ENCODE measurements at regions not wholly inside any gene's neighbourhood (a gene's known extent, or its start where the extent isn't known, plus 50 kb on each side); places are given as distances from the start of the nearest gene placed in this dataset.

DNA sequence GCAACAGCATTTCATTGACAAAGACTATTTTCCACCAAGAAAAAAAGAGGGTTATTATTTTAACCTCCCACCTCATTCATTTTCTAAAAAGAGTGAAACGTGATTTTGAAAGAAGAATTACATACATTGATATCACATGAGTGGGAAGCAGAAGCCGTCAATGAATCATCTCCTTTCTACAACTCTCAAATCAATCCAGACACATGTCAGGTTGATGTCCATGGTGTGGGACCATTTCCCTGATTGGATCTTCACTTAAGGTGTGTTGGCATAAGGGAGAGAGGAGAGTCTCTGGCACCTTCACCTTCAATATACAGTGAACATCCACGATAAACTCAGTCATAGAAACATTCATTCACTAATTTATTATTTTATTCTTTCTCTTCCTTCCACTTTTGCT lies 1095.1 kb downstream of the BCL11B start:
- Histone ChIP-seq H3K9me3 (ENCODE audit: control insufficient read depth in 5 of 5, low read length in 5 of 5) (no peaks in the 10 kb centered on the region), H3K9ac (ENCODE audit: low read length in 5 of 5) (no peak overlapping the region), H3K4me1 (ENCODE audit: control insufficient read depth in 5 of 5, insufficient read depth in 5 of 5, low read length in 5 of 5) (no peaks in the 10 kb centered on the region), H3K27me3 (ENCODE audit: control insufficient read depth in 5 of 5, insufficient read depth in 4 of 5, low read length in 5 of 5) (no peaks in the 10 kb centered on the region), H3K4me3 (ENCODE audit: low read depth in 1 of 5, low read length in 5 of 5) (no peak overlapping the region), H3K27ac (ENCODE audit: low read depth, low read length) (no peak overlapping the region), H3K36me3 (ENCODE audit: control insufficient read depth in 5 of 5, insufficient read depth in 5 of 5, low read length in 5 of 5) (no peaks in the 10 kb centered on the region)

- H3K36me3 ChIP-seq (ENCODE audit: control insufficient read depth in 5 of 5, insufficient read depth in 5 of 5, low read length in 5 of 5) = no peaks in the 10 kb centered on the region
- H3K4me1 ChIP-seq (ENCODE audit: control insufficient read depth in 5 of 5, insufficient read depth in 5 of 5, low read length in 5 of 5) = no peaks in the 10 kb centered on the region
- H3K9ac ChIP-seq (ENCODE audit: low read length in 5 of 5) = no peak overlapping the region
- no peaks in the 10 kb centered on the region for H3K9me3 ChIP-seq (ENCODE audit: control insufficient read depth in 5 of 5, low read length in 5 of 5)
- H3K27ac ChIP-seq (ENCODE audit: low read depth, low read length) = no peak overlapping the region
- H3K27me3 ChIP-seq (ENCODE audit: control insufficient read depth in 5 of 5, insufficient read depth in 4 of 5, low read length in 5 of 5) = no peaks in the 10 kb centered on the region
- H3K4me3 ChIP-seq (ENCODE audit: low read depth in 1 of 5, low read length in 5 of 5) = no peak overlapping the region
Measured at GRCh38 chr14:98177551-98177950, 1094.4 kb downstream of the BCL11B start.

DNA sequence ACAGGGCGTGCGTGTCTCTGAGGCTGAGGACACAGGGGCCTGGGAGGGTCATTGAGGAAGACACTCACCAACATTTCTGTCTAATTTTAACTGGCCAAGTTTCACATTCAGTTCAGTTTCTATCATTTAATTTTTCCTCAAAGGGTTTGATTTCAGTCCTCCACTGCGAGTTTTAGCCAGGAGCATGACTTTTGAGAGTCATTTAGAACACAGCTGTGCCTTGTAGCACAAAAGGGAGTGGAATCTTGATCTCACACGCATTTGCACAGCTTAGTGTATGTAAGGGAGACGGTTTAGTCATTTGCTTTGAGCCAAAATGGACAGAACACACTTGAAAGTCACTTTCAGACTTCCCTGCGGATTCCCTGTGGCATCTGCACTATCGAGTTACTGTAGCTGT lies 1090.8 kb downstream of the BCL11B start:
- no peak overlapping the region for H3K9ac ChIP-seq (ENCODE audit: low read length in 5 of 5)
- H3K27ac ChIP-seq (ENCODE audit: low read depth, low read length) = no peak overlapping the region
- no peak overlapping the region for H3K4me3 ChIP-seq (ENCODE audit: low read depth in 1 of 5, low read length in 5 of 5)
- no peaks in the 10 kb centered on the region for H3K36me3 ChIP-seq (ENCODE audit: control insufficient read depth in 5 of 5, insufficient read depth in 5 of 5, low read length in 5 of 5)
- no peaks in the 10 kb centered on the region for H3K4me1 ChIP-seq (ENCODE audit: control insufficient read depth in 5 of 5, insufficient read depth in 5 of 5, low read length in 5 of 5)
- peaks cover 0 to 2% (median 0%) of the 10 kb centered on the region in 5 donors for H3K27me3 ChIP-seq (ENCODE audit: control insufficient read depth in 5 of 5, insufficient read depth in 4 of 5, low read length in 5 of 5)
- no peaks in the 10 kb centered on the region for H3K9me3 ChIP-seq (ENCODE audit: control insufficient read depth in 5 of 5, low read length in 5 of 5)

DNA sequence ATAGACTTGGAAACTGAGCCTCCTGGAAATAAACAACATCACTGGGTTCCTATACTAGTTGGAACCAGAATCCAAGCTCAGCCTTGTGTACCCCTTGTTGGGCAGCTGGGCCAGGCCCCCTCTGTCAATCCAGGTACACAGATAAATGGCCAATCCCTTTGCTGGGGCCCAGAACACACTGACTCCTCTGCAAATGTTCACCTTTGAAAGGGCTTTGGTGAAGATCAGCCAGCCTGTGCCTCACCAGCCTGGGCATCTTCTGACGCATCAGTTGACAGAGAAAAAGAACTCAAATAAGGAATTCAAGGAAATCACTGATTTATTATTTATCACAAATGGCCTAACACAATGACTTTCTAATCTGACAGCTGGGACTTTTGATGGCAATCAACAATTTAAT lies 1090.2 kb downstream of the BCL11B start:
- Histone ChIP-seq H3K4me3 (ENCODE audit: low read depth in 1 of 5, low read length in 5 of 5) (no peak overlapping the region), H3K27ac (ENCODE audit: low read depth, low read length) (no peak overlapping the region), H3K4me1 (ENCODE audit: control insufficient read depth in 5 of 5, insufficient read depth in 5 of 5, low read length in 5 of 5) (no peaks in the 10 kb centered on the region), H3K36me3 (ENCODE audit: control insufficient read depth in 5 of 5, insufficient read depth in 5 of 5, low read length in 5 of 5) (no peaks in the 10 kb centered on the region), H3K9me3 (ENCODE audit: control insufficient read depth in 5 of 5, low read length in 5 of 5) (no peaks in the 10 kb centered on the region), H3K9ac (ENCODE audit: low read length in 5 of 5) (no peak overlapping the region), H3K27me3 (ENCODE audit: control insufficient read depth in 5 of 5, insufficient read depth in 4 of 5, low read length in 5 of 5) (peaks cover 0 to 2% (median 0%) of the 10 kb centered on the region in 5 donors)

- no peaks in the 10 kb centered on the region for H3K4me1 ChIP-seq (ENCODE audit: control insufficient read depth in 5 of 5, insufficient read depth in 5 of 5, low read length in 5 of 5)
- H3K36me3 ChIP-seq (ENCODE audit: control insufficient read depth in 5 of 5, insufficient read depth in 5 of 5, low read length in 5 of 5) = no peaks in the 10 kb centered on the region
- no peak overlapping the region for H3K27ac ChIP-seq (ENCODE audit: low read depth, low read length)
- no peak overlapping the region for H3K4me3 ChIP-seq (ENCODE audit: low read depth in 1 of 5, low read length in 5 of 5)
- no peaks in the 10 kb centered on the region for H3K9me3 ChIP-seq (ENCODE audit: control insufficient read depth in 5 of 5, low read length in 5 of 5)
- no peak overlapping the region for H3K9ac ChIP-seq (ENCODE audit: low read length in 5 of 5)
- peaks cover 0 to 2% (median 0%) of the 10 kb centered on the region in 5 donors for H3K27me3 ChIP-seq (ENCODE audit: control insufficient read depth in 5 of 5, insufficient read depth in 4 of 5, low read length in 5 of 5)
Measured at GRCh38 chr14:98182393-98183055, 1089.5 kb downstream of the BCL11B start.

GRCh38 chr14:98183556-98183955 lies 1088.4 kb downstream of the BCL11B start:
- Histone ChIP-seq H3K27me3 (ENCODE audit: control insufficient read depth in 5 of 5, insufficient read depth in 4 of 5, low read length in 5 of 5) (peaks cover 0 to 2% (median 0%) of the 10 kb centered on the region in 5 donors), H3K27ac (ENCODE audit: low read depth, low read length) (no peak overlapping the region), H3K4me1 (ENCODE audit: control insufficient read depth in 5 of 5, insufficient read depth in 5 of 5, low read length in 5 of 5) (no peaks in the 10 kb centered on the region), H3K4me3 (ENCODE audit: low read depth in 1 of 5, low read length in 5 of 5) (no peak overlapping the region), H3K9me3 (ENCODE audit: control insufficient read depth in 5 of 5, low read length in 5 of 5) (no peaks in the 10 kb centered on the region), H3K9ac (ENCODE audit: low read length in 5 of 5) (no peak overlapping the region), H3K36me3 (ENCODE audit: control insufficient read depth in 5 of 5, insufficient read depth in 5 of 5, low read length in 5 of 5) (no peaks in the 10 kb centered on the region)

DNA sequence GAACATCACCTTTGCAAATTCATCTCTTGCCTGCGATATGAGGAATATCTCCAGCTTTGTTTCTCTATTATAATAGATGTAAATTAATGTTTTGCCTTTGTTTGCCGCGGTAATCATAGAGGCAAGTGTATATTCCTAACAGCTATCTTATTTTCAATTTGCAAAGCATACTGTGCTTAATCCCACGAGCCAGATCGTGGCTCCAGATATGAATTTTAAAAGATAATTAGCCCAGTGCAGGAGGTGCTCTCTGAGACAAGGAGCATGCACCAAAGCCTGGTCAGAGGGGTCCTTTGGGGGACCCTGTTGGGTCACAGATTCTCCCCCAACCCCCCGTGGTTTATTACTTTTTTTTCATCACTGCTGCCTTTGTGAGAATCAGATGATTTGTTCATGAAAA lies 1087.5 kb downstream of the BCL11B start:
- Histone ChIP-seq H3K27ac (ENCODE audit: low read depth, low read length) (no peak overlapping the region), H3K4me3 (ENCODE audit: low read depth in 1 of 5, low read length in 5 of 5) (no peak overlapping the region), H3K9me3 (ENCODE audit: control insufficient read depth in 5 of 5, low read length in 5 of 5) (no peaks in the 10 kb centered on the region), H3K36me3 (ENCODE audit: control insufficient read depth in 5 of 5, insufficient read depth in 5 of 5, low read length in 5 of 5) (no peaks in the 10 kb centered on the region), H3K4me1 (ENCODE audit: control insufficient read depth in 5 of 5, insufficient read depth in 5 of 5, low read length in 5 of 5) (no peaks in the 10 kb centered on the region), H3K9ac (ENCODE audit: low read length in 5 of 5) (no peak overlapping the region), H3K27me3 (ENCODE audit: control insufficient read depth in 5 of 5, insufficient read depth in 4 of 5, low read length in 5 of 5) (peaks cover 0 to 2% (median 0%) of the 10 kb centered on the region in 5 donors)

- Histone ChIP-seq H3K4me3 (ENCODE audit: low read depth in 1 of 5, low read length in 5 of 5) (no peak overlapping the region), H3K27ac (ENCODE audit: low read depth, low read length) (no peak overlapping the region), H3K36me3 (ENCODE audit: control insufficient read depth in 5 of 5, insufficient read depth in 5 of 5, low read length in 5 of 5) (no peaks in the 10 kb centered on the region), H3K4me1 (ENCODE audit: control insufficient read depth in 5 of 5, insufficient read depth in 5 of 5, low read length in 5 of 5) (no peaks in the 10 kb centered on the region), H3K9ac (ENCODE audit: low read length in 5 of 5) (no peak overlapping the region), H3K9me3 (ENCODE audit: control insufficient read depth in 5 of 5, low read length in 5 of 5) (no peaks in the 10 kb centered on the region), H3K27me3 (ENCODE audit: control insufficient read depth in 5 of 5, insufficient read depth in 4 of 5, low read length in 5 of 5) (peaks cover 0 to 2% (median 0%) of the 10 kb centered on the region in 5 donors)
Measured at GRCh38 chr14:98185036-98185435, 1087.0 kb downstream of the BCL11B start.

DNA sequence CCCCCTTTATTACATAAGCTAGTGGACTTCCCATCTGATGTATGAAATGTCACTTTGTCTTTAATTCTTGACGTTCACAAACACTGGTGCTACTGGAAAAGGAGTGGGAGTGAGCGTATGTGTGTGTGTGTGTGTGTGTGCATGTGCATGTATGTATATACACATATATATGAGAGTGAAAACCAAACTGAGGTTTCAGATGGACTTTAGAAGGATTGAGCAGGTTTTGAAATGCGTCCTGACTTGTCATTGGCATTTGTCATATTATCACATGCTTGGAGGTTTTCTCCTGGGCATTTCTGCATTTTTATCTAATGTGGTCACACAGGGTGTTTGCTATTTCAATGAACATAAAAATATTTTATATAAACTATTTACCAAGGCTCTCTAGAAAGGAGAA lies 1085.9 kb downstream of the BCL11B start:
- no peak overlapping the region for H3K27ac ChIP-seq (ENCODE audit: low read depth, low read length)
- no peak overlapping the region for H3K9ac ChIP-seq (ENCODE audit: low read length in 5 of 5)
- H3K4me1 ChIP-seq (ENCODE audit: control insufficient read depth in 5 of 5, insufficient read depth in 5 of 5, low read length in 5 of 5) = no peaks in the 10 kb centered on the region
- no peak overlapping the region for H3K4me3 ChIP-seq (ENCODE audit: low read depth in 1 of 5, low read length in 5 of 5)
- no peaks in the 10 kb centered on the region for H3K36me3 ChIP-seq (ENCODE audit: control insufficient read depth in 5 of 5, insufficient read depth in 5 of 5, low read length in 5 of 5)
- H3K27me3 ChIP-seq (ENCODE audit: control insufficient read depth in 5 of 5, insufficient read depth in 4 of 5, low read length in 5 of 5) = peaks cover 0 to 2% (median 0%) of the 10 kb centered on the region in 5 donors
- H3K9me3 ChIP-seq (ENCODE audit: control insufficient read depth in 5 of 5, low read length in 5 of 5) = no peaks in the 10 kb centered on the region

DNA sequence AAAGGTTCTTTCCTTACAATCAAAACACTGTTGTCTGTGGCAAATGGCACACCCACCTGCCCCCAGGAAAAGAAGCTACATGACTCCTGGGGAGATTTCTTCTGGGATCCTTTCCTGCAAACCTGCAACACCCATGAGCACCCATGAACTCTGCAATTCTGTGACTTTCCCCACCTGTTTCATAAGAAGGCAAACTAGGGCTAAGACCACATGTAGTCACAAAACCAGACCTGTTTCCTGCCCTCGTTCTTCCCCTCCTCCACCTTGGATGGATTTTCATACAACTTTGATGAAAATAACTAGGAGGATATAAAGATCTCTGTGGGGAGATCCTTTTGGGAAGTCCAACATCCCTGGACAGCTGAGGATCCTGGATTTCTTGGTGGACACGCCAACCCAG lies 1084.7 kb downstream of the BCL11B start:
- Histone ChIP-seq H3K4me3 (ENCODE audit: low read depth in 1 of 5, low read length in 5 of 5) (no peak overlapping the region), H3K9me3 (ENCODE audit: control insufficient read depth in 5 of 5, low read length in 5 of 5) (no peaks in the 10 kb centered on the region), H3K9ac (ENCODE audit: low read length in 5 of 5) (no peak overlapping the region), H3K27ac (ENCODE audit: low read depth, low read length) (no peak overlapping the region), H3K36me3 (ENCODE audit: control insufficient read depth in 5 of 5, insufficient read depth in 5 of 5, low read length in 5 of 5) (no peaks in the 10 kb centered on the region), H3K27me3 (ENCODE audit: control insufficient read depth in 5 of 5, insufficient read depth in 4 of 5, low read length in 5 of 5) (peaks cover 0 to 5% (median 0%) of the 10 kb centered on the region in 5 donors), H3K4me1 (ENCODE audit: control insufficient read depth in 5 of 5, insufficient read depth in 5 of 5, low read length in 5 of 5) (no peaks in the 10 kb centered on the region)

All from subcutaneous abdominal adipose tissue (tissue), 5 donors.